ENCODE measurements at regions not wholly inside any gene's neighbourhood (a gene's known extent, or its start where the extent isn't known, plus 50 kb on each side); places are given as distances from the start of the nearest gene placed in this dataset.

- DNase-seq, result no peak
These were observed 155.0 kb downstream of the TTC32 start for GRCh38 chr2:19746611-19747309.

DNA sequence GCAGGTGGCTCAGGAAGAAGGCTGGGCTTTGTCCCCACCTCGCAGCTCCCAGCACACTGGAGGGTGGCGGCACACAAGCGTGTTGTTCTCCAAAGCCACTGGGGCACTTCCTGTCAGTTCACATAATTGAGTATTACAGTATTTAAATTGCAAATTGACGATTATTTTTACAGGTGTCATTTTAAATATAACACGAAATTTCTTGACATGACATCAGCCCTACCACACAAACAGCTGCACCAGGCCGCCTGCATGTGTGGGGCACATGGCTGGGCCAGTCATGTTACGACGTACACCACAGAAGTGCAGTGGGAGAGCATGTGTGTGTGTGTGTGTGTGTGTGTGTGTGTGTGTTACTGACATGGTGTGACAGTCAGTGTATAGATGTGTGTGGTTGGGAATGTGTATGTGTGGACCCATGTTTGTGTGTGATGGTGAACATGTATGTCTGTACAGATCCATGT is 155.6 kb downstream of the TTC32 start:
- DNase-seq, result no peak

GRCh38 chr2:19745318-19746136 is 156.3 kb downstream of the TTC32 start:
- DNase-seq, result no peak

GRCh38 chr2:19744456-19745199 is 157.2 kb downstream of the TTC32 start:
- no peak for DNase-seq

- DNase-seq, result no peak
These were observed 158.1 kb downstream of the TTC32 start for GRCh38 chr2:19743641-19744040.

DNA sequence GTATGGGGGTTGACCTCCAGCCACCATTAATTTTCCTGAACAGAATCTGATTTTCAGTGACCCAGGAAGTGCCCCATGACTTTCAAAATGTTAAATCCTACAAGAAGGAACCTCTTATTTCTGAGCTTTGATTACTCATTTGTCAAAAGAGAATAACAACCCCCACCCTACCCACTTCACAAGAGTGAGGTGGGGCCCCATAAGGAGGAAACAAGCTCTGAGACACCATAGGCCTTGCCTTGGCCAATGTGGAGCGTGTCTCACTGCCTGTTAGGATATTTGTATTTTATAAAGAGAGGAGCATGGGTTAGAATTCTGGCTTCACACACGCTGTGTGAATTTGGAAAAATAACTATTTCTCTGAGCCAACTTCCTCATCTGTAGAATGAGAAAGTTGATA is 158.9 kb downstream of the TTC32 start:
- no peak for DNase-seq

GRCh38 chr2:19739256-19739655 is 162.5 kb downstream of the TTC32 start:
- DNase-seq, result no peak

- no peak for DNase-seq
These were observed 163.1 kb downstream of the TTC32 start for GRCh38 chr2:19738707-19739106.

DNA sequence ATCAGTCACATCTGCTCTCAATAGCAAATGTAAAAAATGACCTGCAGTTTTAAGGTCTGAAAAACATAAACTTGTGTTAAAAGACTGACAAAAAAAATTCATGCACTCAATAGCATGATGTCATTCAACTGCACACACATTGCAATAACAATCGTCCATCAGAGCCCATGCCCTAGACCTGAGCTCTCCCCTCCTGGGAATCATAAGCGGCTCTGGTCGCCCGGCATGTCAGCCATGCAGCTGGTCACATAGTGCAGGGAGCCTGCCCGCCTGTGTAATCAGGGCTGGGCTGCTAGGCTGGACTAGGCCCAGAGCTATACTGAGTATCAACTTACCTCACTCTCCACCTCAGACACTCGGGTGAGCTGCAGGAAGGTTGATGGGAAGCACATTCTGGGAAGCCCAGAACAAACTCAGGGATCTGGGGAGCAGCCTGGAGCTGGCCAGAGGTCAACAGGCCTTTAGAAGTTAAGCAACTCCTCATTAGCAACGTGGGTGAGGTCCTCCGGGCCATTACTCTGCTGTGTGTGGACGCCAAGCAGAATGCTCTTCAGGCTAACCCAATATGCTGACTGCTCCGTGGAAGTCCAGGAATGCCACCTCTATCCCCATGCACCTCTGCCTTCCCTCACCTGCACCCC is 165.5 kb downstream of the TTC32 start:
- DNase-seq, result no peak

GRCh38 chr2:19733951-19734425 is 167.8 kb downstream of the TTC32 start:
- DNase-seq, result no peak

DNA sequence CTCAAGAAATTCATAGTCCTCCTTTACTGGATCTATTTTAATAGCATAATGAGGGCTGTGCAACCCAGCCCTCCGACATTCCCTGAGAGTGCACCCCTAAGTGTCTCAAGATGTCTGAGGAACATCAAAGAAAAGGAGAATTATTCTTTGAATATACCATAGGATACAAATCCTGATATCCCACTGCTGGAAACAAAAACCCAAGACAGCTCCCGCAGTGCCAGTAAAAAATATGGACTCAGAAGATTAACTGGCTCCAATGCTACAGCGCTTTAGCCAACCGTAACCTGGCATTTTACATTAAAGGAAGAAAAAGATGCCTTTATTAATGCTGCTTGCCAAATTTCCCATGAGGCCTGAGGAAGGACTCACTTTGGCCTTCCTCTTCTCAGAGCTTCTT is 168.4 kb downstream of the TTC32 start:
- no peak for DNase-seq

DNA sequence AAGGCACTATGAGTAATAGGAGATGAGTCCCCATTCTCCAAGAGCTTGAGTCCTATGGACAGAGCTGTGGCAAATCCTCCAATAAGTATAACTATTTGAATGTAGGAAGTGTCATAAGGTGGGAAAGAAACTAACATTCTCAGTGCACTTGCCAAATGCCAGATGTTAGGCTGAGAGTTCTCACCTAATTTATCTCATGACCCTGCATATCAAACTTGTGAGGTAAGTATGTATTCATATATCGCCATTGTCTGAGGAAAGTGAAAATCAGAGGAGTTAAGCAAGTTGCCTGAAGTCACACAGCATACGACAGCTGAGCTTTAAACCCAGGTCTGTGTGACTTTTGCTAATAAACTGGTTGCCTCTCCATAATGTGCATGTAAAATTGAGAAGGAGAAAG is 169.5 kb downstream of the TTC32 start:
- no peak for DNase-seq

DNA sequence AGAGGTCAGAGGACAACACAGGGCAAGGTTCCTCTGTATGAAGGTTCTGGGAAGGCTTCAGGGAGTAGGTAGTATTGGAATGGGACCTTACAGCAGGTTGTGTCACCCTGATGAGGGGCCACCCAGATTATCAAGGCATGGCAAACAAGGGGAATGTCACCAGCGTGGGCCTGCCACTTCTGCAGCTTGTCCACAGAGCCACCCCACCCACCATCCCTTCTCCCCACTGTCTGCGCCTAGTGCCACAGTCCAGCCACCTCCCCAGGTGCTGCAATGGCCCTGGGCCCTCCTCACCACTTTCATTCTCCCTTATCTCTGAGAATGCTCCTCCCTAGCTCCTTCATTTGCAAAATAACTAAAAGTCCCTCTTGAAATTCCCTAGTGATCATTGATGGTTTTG is 170.3 kb downstream of the TTC32 start:
- DNase-seq, result no peak

DNA sequence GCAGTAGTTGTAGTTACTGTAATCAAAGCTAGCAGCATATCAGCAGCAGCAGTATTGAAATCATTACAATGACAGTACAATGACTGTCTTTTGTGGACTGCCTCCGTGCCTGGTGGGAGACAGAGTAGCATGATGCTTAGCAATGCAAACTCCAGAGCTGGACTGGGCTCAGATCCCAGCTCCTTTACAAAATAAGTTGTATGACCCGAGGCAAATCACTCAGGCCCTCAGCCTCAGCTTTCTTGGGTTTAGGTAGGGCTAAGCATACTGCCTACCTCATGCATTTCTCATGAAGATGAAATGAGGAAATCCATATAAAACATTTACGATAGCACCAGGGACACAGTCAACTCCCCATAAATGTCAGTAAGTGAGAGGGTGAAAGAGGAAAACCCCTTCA is 170.7 kb downstream of the TTC32 start:
- DNase-seq, result no peak

DNA sequence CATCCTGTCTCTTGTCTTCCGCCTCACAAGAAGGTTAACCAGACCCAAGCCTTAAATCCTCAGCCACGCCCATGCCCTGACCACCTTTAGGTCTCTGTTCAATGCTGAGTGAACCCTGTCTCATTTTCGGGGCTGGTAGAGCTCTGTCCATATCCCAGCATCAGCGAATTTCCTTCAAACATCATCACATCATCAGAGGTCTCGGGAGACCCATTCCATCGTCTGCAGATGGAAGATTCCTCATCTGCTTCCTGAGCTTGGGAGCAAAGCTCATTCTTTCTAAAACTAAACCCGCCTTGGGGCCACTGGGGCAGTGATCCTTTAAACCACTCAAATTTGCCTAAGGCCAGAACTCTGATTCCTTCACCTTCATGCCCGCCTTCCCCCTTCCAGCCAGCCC is 173.7 kb downstream of the TTC32 start:
- no peak for DNase-seq

DNA sequence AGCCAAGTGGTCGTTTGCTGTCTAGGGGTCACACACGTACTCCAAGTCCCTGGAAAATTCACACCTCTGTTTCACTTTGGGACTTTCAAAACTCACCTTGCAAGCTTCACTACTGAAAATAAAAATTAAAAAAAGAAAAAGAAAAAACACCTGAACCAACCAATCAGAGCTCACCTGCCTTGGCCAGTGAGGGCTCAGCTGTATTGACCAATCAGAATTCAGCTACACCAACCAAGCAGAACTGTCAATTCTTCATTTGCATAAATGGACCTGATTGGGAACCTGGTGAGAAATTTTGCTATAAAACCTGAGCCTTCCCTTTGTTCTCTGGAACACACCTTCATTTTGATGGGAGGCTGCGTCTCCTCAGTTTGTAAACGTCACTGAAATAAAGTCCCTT is 176.4 kb downstream of the TTC32 start:
- no peak for DNase-seq

DNA sequence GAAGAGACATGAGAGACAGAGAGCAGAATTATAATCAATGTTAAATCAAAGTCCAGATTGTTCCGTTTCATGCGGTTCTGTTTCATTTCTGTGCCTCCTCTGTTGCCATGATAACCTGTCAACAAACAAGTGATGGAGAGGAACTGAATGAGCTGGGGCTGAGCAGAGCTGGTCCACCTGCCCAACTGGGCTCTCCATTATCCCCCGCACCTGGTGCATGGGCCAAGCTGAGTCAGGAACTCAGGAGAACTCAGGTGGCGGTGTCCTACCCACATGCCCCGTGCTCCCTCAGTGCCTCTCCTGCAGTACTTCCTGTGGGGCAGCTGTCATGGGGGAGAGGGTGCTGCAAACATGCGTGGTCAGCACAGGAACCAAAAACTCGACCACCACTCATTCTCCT is 178.8 kb downstream of the TTC32 start:
- DNase-seq, result no peak

DNA sequence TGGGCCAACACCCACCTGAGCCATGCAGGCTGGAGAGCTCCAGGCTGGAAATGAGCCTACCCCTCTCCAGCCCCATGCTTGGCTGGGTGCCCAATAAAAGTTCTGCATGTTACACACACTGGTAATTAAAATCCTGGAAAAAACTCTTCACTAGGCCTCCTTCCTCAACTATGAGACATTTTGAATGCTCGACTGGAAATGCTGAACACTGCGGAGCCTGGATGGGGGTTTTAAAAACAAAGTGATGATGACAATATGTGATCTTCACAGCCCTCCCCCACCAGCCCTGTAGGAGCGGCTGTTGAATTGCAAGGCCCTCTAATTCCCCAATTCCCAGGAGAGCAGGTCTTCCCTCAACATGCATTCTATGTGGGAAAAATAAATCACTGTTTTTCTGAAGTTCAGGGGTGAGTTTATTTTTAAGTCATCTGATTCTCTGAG is 179.2 kb downstream of the TTC32 start:
- no peak for DNase-seq

DNA sequence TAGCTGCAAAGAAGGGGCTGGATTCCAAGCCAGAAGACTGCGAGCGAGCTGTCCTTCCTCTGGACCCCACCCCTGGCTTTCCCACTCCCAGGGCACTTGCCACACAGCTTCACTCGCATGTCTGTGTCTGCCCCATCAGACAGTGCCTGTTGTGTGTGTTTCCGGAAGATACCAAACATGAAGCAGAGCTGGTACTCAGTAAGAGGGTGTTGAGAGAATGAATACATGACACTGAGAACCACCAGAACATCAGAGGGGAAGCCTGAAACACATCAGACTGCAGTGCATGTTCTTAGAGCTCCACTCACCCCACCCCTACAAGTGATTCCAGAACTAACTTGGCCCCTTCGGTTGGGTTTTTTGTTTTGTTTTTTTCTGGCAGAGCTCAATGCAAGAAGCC is 181.5 kb downstream of the TTC32 start:
- no peak for DNase-seq

- no peak for DNase-seq
These were observed 182.2 kb downstream of the TTC32 start for GRCh38 chr2:19719540-19719939.

DNA sequence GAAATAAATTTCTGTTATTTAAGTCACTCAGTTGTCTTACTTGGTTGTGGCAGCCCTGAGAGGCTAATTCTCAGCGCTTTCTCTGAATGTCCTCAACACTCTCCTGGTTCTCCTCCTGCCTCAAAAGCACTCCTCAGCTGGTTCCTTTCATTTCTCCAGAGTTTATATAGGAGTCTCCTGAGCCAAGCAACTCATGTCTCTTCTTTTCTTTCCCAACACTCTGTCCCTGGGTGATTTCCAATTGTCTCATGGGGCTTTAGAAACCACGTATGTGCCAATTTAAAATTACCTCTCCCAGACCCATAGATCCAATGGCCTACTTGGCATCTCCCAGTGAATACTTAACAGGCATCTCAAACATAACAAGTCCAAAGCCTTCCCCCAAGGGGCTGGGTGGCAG is 184.3 kb downstream of the TTC32 start:
- DNase-seq, result no peak

GRCh38 chr2:19714926-19715325 is 186.9 kb downstream of the TTC32 start:
- no peak for DNase-seq

GRCh38 chr2:19712850-19713249 is 188.9 kb downstream of the TTC32 start:
- no peak for DNase-seq

All from NCI-H2107 (cell line).